Immature natural killer cell (primary cell): ENCODE measurements at regions not wholly inside any gene's neighbourhood (a gene's known extent, or its start where the extent isn't known, plus 50 kb on each side); places are given as distances from the start of the nearest gene placed in this dataset.

ENCODE experiments used
- DNase-seq, 3 donors: peaks; one replicate each; pipeline ENCODE4 v3.0.0; 2022; ENCODE audit warnings: mixed read lengths in 1 of 3
- H3K27ac Mint-ChIP-seq, 6 donors: one replicate each; pipeline ENCODE4 v1.8.0; 2020; ENCODE audit warnings: mixed read lengths in 6 of 6, mild to moderate bottlenecking in 5 of 6, inconsistent platforms in 4 of 6, moderate library complexity in 3 of 6
- H3K27me3 Mint-ChIP-seq, 3 donors: one replicate each; pipeline ENCODE4 v1.8.0; 2020 to 2021; ENCODE audit warnings: low read depth in 3 of 3, mild to moderate bottlenecking in 3 of 3, mixed read lengths in 3 of 3, moderate library complexity in 3 of 3, inconsistent platforms in 1 of 3
- H3K36me3 Mint-ChIP-seq, 3 donors: one replicate each; pipeline ENCODE4 v1.8.0; 2020; ENCODE audit warnings: mixed read lengths in 3 of 3, inconsistent platforms in 2 of 3, mild to moderate bottlenecking in 2 of 3
- H3K4me1 Mint-ChIP-seq, 2 donors: one replicate each; pipeline ENCODE4 v1.8.0; 2020; ENCODE audit warnings: inconsistent platforms in 2 of 2, mild to moderate bottlenecking in 2 of 2, mixed read lengths in 2 of 2, moderate library complexity in 1 of 2
- H3K4me3 Mint-ChIP-seq, 5 donors: one replicate each; pipeline ENCODE4 v1.8.0; 2020; ENCODE audit warnings: mild to moderate bottlenecking in 5 of 5, mixed read lengths in 5 of 5, inconsistent platforms in 3 of 5, moderate library complexity in 3 of 5
- H3K9me3 Mint-ChIP-seq, 6 donors: one replicate each; pipeline ENCODE4 v1.8.0; 2020; ENCODE audit warnings: mild to moderate bottlenecking in 6 of 6, mixed read lengths in 6 of 6, inconsistent platforms in 4 of 6, moderate library complexity in 3 of 6

- Mint-ChIP-seq H3K27me3 (peaks cover 0 to 1% (median 0%) of the 10 kb centered on the region in 3 donors), H3K36me3 (no peaks in the 10 kb centered on the region), H3K27ac (no peak overlapping the region), H3K9me3 (peaks cover 0 to 2% (median 0%) of the 10 kb centered on the region in 6 donors), H3K4me1 (no peaks in the 10 kb centered on the region), H3K4me3 (no peak overlapping the region)
- no peak for DNase-seq
Measured at GRCh38 chr18:78069784-78070664, 820.4 kb downstream of the GALR1 start.

GRCh38 chr18:78071166-78071710 is 821.6 kb downstream of the GALR1 start:
- Mint-ChIP-seq H3K27ac (no peak overlapping the region), H3K4me3 (no peak overlapping the region), H3K27me3 (peaks cover 0 to 1% (median 0%) of the 10 kb centered on the region in 3 donors)

GRCh38 chr18:78071776-78072175 is 822.1 kb downstream of the GALR1 start:
- Mint-ChIP-seq H3K36me3 (no peaks in the 10 kb centered on the region), H3K27ac (no peak overlapping the region), H3K4me1 (no peaks in the 10 kb centered on the region), H3K4me3 (no peak overlapping the region), H3K27me3 (peaks cover 0 to 1% (median 0%) of the 10 kb centered on the region in 3 donors), H3K9me3 (no peaks in the 10 kb centered on the region)
- no peak for DNase-seq

More at GRCh38 chr18:78071166-78071710, 821.6 kb downstream of the GALR1 start:
- H3K36me3 Mint-ChIP-seq: no peaks in the 10 kb centered on the region
- H3K4me1 Mint-ChIP-seq: no peaks in the 10 kb centered on the region
- H3K9me3 Mint-ChIP-seq: no peaks in the 10 kb centered on the region
- no peak for DNase-seq

GRCh38 chr18:78072375-78072774 is 822.7 kb downstream of the GALR1 start:
- H3K4me1 Mint-ChIP-seq: no peaks in the 10 kb centered on the region
- no peaks in the 10 kb centered on the region for H3K36me3 Mint-ChIP-seq
- H3K9me3 Mint-ChIP-seq: no peaks in the 10 kb centered on the region
- H3K4me3 Mint-ChIP-seq: no peak overlapping the region
- no peak for DNase-seq
- H3K27ac Mint-ChIP-seq: no peak overlapping the region
- H3K27me3 Mint-ChIP-seq: peaks cover 0 to 1% (median 0%) of the 10 kb centered on the region in 3 donors

- no peak for DNase-seq
- Mint-ChIP-seq H3K36me3 (no peaks in the 10 kb centered on the region), H3K27me3 (peaks cover 0 to 2% (median 0%) of the 10 kb centered on the region in 3 donors), H3K4me1 (no peaks in the 10 kb centered on the region), H3K27ac (no peak overlapping the region), H3K9me3 (no peaks in the 10 kb centered on the region), H3K4me3 (no peak overlapping the region)
Measured at GRCh38 chr18:78073275-78073674, 823.6 kb downstream of the GALR1 start.

GRCh38 chr18:78074400-78075020 is 824.9 kb downstream of the GALR1 start:
- Mint-ChIP-seq H3K9me3 (no peaks in the 10 kb centered on the region), H3K27ac (no peak overlapping the region), H3K4me1 (no peaks in the 10 kb centered on the region), H3K27me3 (peaks cover 0 to 4% (median 0%) of the 10 kb centered on the region in 3 donors), H3K36me3 (no peaks in the 10 kb centered on the region), H3K4me3 (no peak overlapping the region)
- DNase-seq: no peak

- Mint-ChIP-seq H3K36me3 (no peaks in the 10 kb centered on the region), H3K27ac (no peak overlapping the region), H3K27me3 (peaks cover 0 to 2% (median 1%) of the 10 kb centered on the region in 3 donors), H3K4me1 (no peaks in the 10 kb centered on the region), H3K4me3 (no peak overlapping the region), H3K9me3 (no peaks in the 10 kb centered on the region)
- DNase-seq: no peak
Measured at GRCh38 chr18:78080081-78080480, 830.4 kb downstream of the GALR1 start.

GRCh38 chr18:78080761-78081160 is 831.1 kb downstream of the GALR1 start:
- no peaks in the 10 kb centered on the region for H3K36me3 Mint-ChIP-seq

GRCh38 chr18:78082816-78083215 is 833.2 kb downstream of the GALR1 start:
- peaks cover 0 to 4% (median 1%) of the 10 kb centered on the region in 3 donors for H3K27me3 Mint-ChIP-seq
- DNase-seq: no peak
- H3K36me3 Mint-ChIP-seq: no peaks in the 10 kb centered on the region
- no peaks in the 10 kb centered on the region for H3K4me1 Mint-ChIP-seq
- no peak overlapping the region for H3K4me3 Mint-ChIP-seq
- H3K27ac Mint-ChIP-seq: no peak overlapping the region
- H3K9me3 Mint-ChIP-seq: no peaks in the 10 kb centered on the region

More at GRCh38 chr18:78080761-78081160, 831.1 kb downstream of the GALR1 start:
- Mint-ChIP-seq H3K4me3 (no peak overlapping the region), H3K4me1 (no peaks in the 10 kb centered on the region), H3K9me3 (no peaks in the 10 kb centered on the region), H3K27ac (no peak overlapping the region), H3K27me3 (peaks cover 0 to 2% (median 1%) of the 10 kb centered on the region in 3 donors)
- DNase-seq: no peak

- DNase-seq: no peak
- no peak overlapping the region for H3K4me3 Mint-ChIP-seq
- H3K4me1 Mint-ChIP-seq: no peaks in the 10 kb centered on the region
- H3K27ac Mint-ChIP-seq: no peak overlapping the region
- peaks cover 0 to 2% (median 1%) of the 10 kb centered on the region in 3 donors for H3K27me3 Mint-ChIP-seq
- no peaks in the 10 kb centered on the region for H3K9me3 Mint-ChIP-seq
- no peaks in the 10 kb centered on the region for H3K36me3 Mint-ChIP-seq
Measured at GRCh38 chr18:78085241-78086185, 835.9 kb downstream of the GALR1 start.

GRCh38 chr18:78086931-78087330 is 837.3 kb downstream of the GALR1 start:
- DNase-seq: no peak
- Mint-ChIP-seq H3K4me1 (no peaks in the 10 kb centered on the region), H3K27ac (no peak overlapping the region), H3K27me3 (peaks cover 0 to 2% (median 1%) of the 10 kb centered on the region in 3 donors), H3K4me3 (no peak overlapping the region), H3K9me3 (no peaks in the 10 kb centered on the region), H3K36me3 (no peaks in the 10 kb centered on the region)

- Mint-ChIP-seq H3K9me3 (no peaks in the 10 kb centered on the region), H3K4me3 (no peak overlapping the region), H3K36me3 (no peaks in the 10 kb centered on the region), H3K27ac (no peak overlapping the region), H3K4me1 (no peaks in the 10 kb centered on the region), H3K27me3 (peaks cover 0 to 2% (median 1%) of the 10 kb centered on the region in 3 donors)
- DNase-seq: no peak
Measured at GRCh38 chr18:78087338-78087737, 837.7 kb downstream of the GALR1 start.

GRCh38 chr18:78090584-78090983 is 840.9 kb downstream of the GALR1 start:
- Mint-ChIP-seq H3K4me1 (no peaks in the 10 kb centered on the region), H3K27me3 (peaks cover 0 to 2% (median 0%) of the 10 kb centered on the region in 3 donors), H3K9me3 (no peaks in the 10 kb centered on the region), H3K4me3 (no peak overlapping the region), H3K27ac (no peak overlapping the region), H3K36me3 (no peaks in the 10 kb centered on the region)
- DNase-seq: no peak
